Mesodermal cell (in vitro differentiated cells): ENCODE measurements at regions not wholly inside any gene's neighbourhood (a gene's known extent, or its start where the extent isn't known, plus 50 kb on each side); places are given as distances from the start of the nearest gene placed in this dataset.

Source experiments
- H3K27ac ChIP-seq: 2 replicates; pipeline ENCODE4 v1.7.0; 2013; ENCODE audit warnings: mild to moderate bottlenecking, low read depth, low read length, moderate library complexity; ENCODE audit not compliant: severe bottlenecking
- H3K36me3 ChIP-seq: 2 replicates; pipeline ENCODE4 v1.7.1; 2013; ENCODE audit warnings: mild to moderate bottlenecking, low read length, moderate library complexity; ENCODE audit not compliant: control insufficient read depth, insufficient read depth
- H3K4me1 ChIP-seq: one replicate; pipeline ENCODE4 v1.7.1; 2013; ENCODE audit warnings: mild to moderate bottlenecking, low read length; ENCODE audit not compliant: insufficient read depth, control insufficient read depth, poor library complexity, severe bottlenecking
- H3K4me3 ChIP-seq: 2 replicates; pipeline ENCODE4 v1.7.0; 2013; ENCODE audit warnings: low read length, control low read depth, mild to moderate bottlenecking; ENCODE audit not compliant: insufficient read depth, poor library complexity, severe bottlenecking; ENCODE audit errors: extremely low read depth
- H3K9me3 ChIP-seq: 2 replicates; pipeline ENCODE4 v1.7.1; 2013; ENCODE audit warnings: mild to moderate bottlenecking, low read length, moderate library complexity; ENCODE audit not compliant: control insufficient read depth
- WGBS, 2 experiments: methylation state at CpG; one replicate each; pipeline ENCODE4 v1.1.5; 2013; ENCODE audit warnings: missing lambda C conversion rate in 2 of 2; ENCODE audit not compliant: insufficient coverage in 2 of 2; 5-methylcytosine and 5-hydroxymethylcytosine counted together

GRCh38 chr16:79303959-79304387 is 296.6 kb downstream of the MAF start:
- 84 to 89% methylated on average over 5 to 7 of the region's 8 CpGs for WGBS, 2 experiments
- Histone ChIP-seq H3K4me1 (peaks cover 1% of the 10 kb centered on the region), H3K36me3 (no peaks in the 10 kb centered on the region), H3K27ac (no peak overlapping the region), H3K4me3 (no peak overlapping the region), H3K9me3 (no peaks in the 10 kb centered on the region)

- H3K36me3 ChIP-seq: no peaks in the 10 kb centered on the region
- no peaks in the 10 kb centered on the region for H3K9me3 ChIP-seq
- peaks cover 8% of the 10 kb centered on the region for H3K4me1 ChIP-seq
- no peak overlapping the region for H3K27ac ChIP-seq
- no peak overlapping the region for H3K4me3 ChIP-seq
- WGBS, 2 experiments: 84 to 100% methylated on average over 1 to 3 of the region's 3 CpGs
Observed at GRCh38 chr16:79303206-79303605, 297.3 kb downstream of the MAF start.

- 80 to 100% methylated on average over 2 to 3 of the region's 7 CpGs for WGBS, 2 experiments
Observed at GRCh38 chr16:79302731-79303130, 297.8 kb downstream of the MAF start.

GRCh38 chr16:79301051-79301450 is 299.5 kb downstream of the MAF start:
- Histone ChIP-seq H3K4me3 (no peak overlapping the region), H3K4me1 (peaks cover 8% of the 10 kb centered on the region), H3K27ac (no peak overlapping the region), H3K36me3 (no peaks in the 10 kb centered on the region), H3K9me3 (no peaks in the 10 kb centered on the region)
- WGBS, 2 experiments: 46 to 52% methylated on average over 10 to 11 of the region's 12 CpGs

More at GRCh38 chr16:79302731-79303130, 297.8 kb downstream of the MAF start:
- H3K4me1 ChIP-seq: peaks cover 8% of the 10 kb centered on the region
- H3K36me3 ChIP-seq: no peaks in the 10 kb centered on the region
- no peaks in the 10 kb centered on the region for H3K9me3 ChIP-seq
- H3K27ac ChIP-seq: no peak overlapping the region
- H3K4me3 ChIP-seq: no peak overlapping the region

GRCh38 chr16:79298894-79299799 is 301.4 kb downstream of the MAF start:
- Histone ChIP-seq H3K4me1 (peaks cover 8% of the 10 kb centered on the region), H3K4me3 (no peak overlapping the region), H3K27ac (no peak overlapping the region), H3K36me3 (no peaks in the 10 kb centered on the region), H3K9me3 (no peaks in the 10 kb centered on the region)
- 42 to 47% methylated on average over 5 to 8 of the region's 16 CpGs for WGBS, 2 experiments

GRCh38 chr16:79298476-79298875 is 302.1 kb downstream of the MAF start:
- Histone ChIP-seq H3K9me3 (no peaks in the 10 kb centered on the region), H3K36me3 (no peaks in the 10 kb centered on the region), H3K4me1 (peaks cover 8% of the 10 kb centered on the region), H3K4me3 (no peak overlapping the region), H3K27ac (no peak overlapping the region)
- WGBS, 2 experiments: 78 to 89% methylated on average over 7 of the region's 7 CpGs

GRCh38 chr16:79297805-79298204 is 302.7 kb downstream of the MAF start:
- Histone ChIP-seq H3K4me3 (no peak overlapping the region), H3K9me3 (no peaks in the 10 kb centered on the region), H3K4me1 (peaks cover 8% of the 10 kb centered on the region), H3K27ac (no peak overlapping the region), H3K36me3 (no peaks in the 10 kb centered on the region)
- WGBS, 2 experiments: 66 to 86% methylated on average over 3 of the region's 4 CpGs

- no peaks in the 10 kb centered on the region for H3K9me3 ChIP-seq
- no peak overlapping the region for H3K27ac ChIP-seq
- H3K4me3 ChIP-seq: no peak overlapping the region
- peaks cover 8% of the 10 kb centered on the region for H3K4me1 ChIP-seq
- 93 to 96% methylated on average over 6 to 9 of the region's 9 CpGs for WGBS, 2 experiments
- H3K36me3 ChIP-seq: no peaks in the 10 kb centered on the region
Observed at GRCh38 chr16:79297296-79297695, 303.2 kb downstream of the MAF start.

- Histone ChIP-seq H3K27ac (no peak overlapping the region), H3K36me3 (no peaks in the 10 kb centered on the region), H3K4me3 (no peak overlapping the region), H3K4me1 (peaks cover 8% of the 10 kb centered on the region), H3K9me3 (no peaks in the 10 kb centered on the region)
- WGBS, 2 experiments: 82 to 96% methylated on average over 2 of the region's 4 CpGs
Observed at GRCh38 chr16:79296491-79296890, 304.0 kb downstream of the MAF start.

- WGBS, 2 experiments: 59 to 71% methylated on average over 3 of the region's 5 CpGs
- Histone ChIP-seq H3K9me3 (no peaks in the 10 kb centered on the region), H3K27ac (no peak overlapping the region), H3K4me1 (peaks cover 8% of the 10 kb centered on the region), H3K36me3 (no peaks in the 10 kb centered on the region), H3K4me3 (no peak overlapping the region)
Observed at GRCh38 chr16:79295746-79296145, 304.8 kb downstream of the MAF start.

GRCh38 chr16:79295162-79295561 is 305.4 kb downstream of the MAF start:
- 87 to 90% methylated on average over 8 of the region's 8 CpGs for WGBS, 2 experiments
- Histone ChIP-seq H3K36me3 (no peaks in the 10 kb centered on the region), H3K4me1 (peaks cover 8% of the 10 kb centered on the region), H3K4me3 (no peak overlapping the region), H3K27ac (no peak overlapping the region), H3K9me3 (no peaks in the 10 kb centered on the region)
